ENCODE measurements at regions not wholly inside any gene's neighbourhood (a gene's known extent, or its start where the extent isn't known, plus 50 kb on each side); places are given as distances from the start of the nearest gene placed in this dataset.
"Not testable (repeated sequence)": the region's sequence is repeated elsewhere in the genome, so short reads cannot be mapped to it uniquely, and the experiment has no call there.

GRCh38 chr22:48428631-48429371 is 1398.9 kb downstream of the BRD1 start:
- no peak for DNase-seq

GRCh38 chr22:48427731-48428211 is 1399.9 kb downstream of the BRD1 start:
- DNase-seq, result no peak

DNA sequence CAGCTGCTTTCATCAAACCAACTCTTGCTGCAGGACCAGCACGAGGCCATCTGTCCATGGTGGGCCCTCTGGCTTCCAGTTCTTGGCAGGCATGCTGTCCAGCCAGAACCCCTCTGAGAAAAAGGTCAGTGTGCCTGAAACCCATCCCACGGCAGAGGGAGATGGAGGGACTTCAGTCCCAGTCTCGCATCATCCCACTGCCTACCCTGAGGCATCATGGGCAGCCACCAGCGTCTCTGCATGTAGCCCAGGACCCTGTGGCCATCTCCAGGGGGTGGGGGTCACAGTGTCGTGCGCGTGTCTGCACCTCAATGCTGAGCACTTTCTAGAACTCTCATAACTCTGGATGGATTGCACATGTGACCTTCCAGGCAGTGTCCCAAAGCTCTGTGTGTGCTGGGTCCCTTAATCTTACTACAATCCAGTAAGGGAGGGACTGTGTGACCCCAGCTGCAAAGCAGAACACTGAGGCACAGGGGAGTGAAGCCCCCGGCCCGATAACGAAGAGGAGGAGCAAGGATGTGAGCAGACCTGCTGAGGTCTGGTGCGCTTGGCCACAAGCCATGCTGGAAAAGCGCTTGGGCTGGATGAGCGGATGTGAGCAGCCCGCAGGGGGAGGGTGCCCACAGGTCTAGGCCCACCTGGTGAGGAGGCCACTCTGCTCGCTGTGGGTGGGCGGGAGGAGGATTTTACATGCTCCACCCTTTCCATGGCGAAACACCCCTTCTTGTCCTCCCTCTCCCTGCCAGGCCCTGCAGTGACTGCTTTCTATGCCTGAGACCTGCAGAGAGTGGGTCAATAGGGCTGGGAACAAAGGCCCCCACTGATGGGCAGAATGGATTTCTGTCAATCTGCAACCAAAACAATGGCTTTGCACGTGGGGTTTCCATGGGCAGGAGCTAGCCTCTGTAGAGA is 1401.0 kb downstream of the BRD1 start:
- DNase-seq, result no peak

GRCh38 chr22:48425641-48426040 is 1402.0 kb downstream of the BRD1 start:
- DNase-seq, result no peak

- no peak for DNase-seq
Measured at GRCh38 chr22:48425091-48425506, 1402.6 kb downstream of the BRD1 start.

- DNase-seq, result no peak
Measured at GRCh38 chr22:48424661-48425060, 1403.0 kb downstream of the BRD1 start.

- no peak for DNase-seq
Measured at GRCh38 chr22:48424201-48424627, 1403.5 kb downstream of the BRD1 start.

DNA sequence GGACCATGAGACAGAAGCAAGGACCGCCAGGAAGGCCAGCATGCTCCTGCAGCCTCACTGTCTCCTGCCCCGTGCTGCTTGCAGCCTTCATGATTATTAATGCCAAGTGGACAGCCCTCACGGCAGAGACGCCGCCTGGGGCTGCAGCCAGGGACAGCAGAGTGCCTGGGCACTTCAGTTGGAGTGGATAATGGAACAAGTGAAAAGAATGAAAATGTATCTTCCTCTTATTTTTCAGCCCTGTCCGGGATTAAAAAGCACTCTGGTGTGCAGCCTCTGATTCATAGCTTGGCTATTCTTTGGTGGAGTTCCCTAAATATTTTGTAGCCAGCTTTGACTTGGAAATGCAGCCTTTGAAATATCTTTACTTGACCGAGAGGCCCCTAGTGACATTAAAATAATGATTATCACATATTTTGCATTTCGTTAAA is 1404.2 kb downstream of the BRD1 start:
- DNase-seq, result no peak

DNA sequence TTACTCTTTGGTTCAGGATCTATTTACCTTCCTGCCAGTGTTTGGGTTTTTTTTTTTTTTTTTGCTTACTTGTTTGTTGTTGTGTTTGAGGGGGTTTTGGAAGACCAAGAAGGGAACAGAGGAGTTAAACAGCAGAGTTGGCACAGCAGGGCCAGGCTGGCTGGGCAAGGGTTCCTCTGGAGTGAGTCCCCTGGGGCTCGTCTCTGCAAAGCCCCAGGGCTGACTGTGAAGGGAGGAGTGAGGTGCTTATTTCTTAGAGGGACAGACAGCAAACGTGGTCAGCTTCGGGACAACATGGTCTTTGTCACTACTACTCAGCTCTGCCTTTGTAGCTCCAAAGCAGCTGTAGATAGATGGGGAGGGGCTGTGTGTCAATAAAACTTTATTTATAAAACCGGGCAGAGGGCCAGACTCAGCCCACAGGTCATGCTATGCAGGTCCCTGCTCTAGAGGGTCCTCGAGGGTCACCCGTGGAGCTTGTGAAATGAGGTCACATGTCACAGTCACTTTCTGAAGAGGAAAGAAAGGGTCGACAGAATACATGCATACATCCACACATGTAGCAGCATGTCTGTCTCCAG is 1404.7 kb downstream of the BRD1 start:
- no peak for DNase-seq

- no peak for DNase-seq
Measured at GRCh38 chr22:48418831-48419230, 1408.8 kb downstream of the BRD1 start.

- no peak for DNase-seq
Measured at GRCh38 chr22:48417225-48418070, 1410.2 kb downstream of the BRD1 start.

DNA sequence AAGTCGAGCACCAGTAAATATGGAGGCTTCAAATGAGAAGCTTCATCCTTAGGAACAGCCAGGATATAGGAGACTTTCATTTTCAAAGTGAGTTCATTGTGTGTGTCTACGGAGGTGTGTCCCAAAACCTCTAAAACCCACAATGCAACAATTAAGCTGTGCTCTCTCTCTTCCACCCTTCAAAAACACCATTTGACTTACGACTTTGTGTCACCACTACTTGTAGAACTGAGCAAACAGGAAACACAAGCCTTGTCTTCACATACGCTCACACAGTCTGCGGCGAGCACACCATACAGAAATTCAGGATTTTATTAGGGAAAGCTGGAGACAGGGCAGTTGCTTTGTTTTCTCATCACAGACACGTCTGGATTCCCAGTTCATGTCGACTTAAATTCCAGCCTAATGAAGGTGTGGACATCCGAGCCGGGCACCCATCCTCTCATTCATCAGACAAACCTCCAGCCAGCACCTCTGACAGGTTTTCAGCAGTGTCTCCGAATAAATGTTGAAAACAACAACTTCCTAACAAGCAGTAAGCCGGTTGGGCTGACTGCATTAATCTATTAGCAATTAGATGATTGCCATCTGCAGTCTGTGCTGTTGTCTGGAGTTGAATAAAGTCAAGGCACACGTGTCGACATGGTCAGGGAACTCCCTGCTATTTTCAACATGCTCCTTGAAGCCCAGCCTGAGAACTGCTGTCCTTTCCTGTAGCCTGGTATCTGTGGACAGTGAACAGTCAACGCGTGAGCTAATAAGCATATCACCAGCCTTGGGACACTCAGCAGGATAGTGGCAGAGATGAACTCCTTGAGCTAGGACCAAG is 1411.1 kb downstream of the BRD1 start:
- no peak for DNase-seq

- DNase-seq, result no peak
Measured at GRCh38 chr22:48415520-48415919, 1412.2 kb downstream of the BRD1 start.

- DNase-seq, result no peak
Measured at GRCh38 chr22:48414651-48415050, 1413.0 kb downstream of the BRD1 start.

GRCh38 chr22:48412931-48413330 is 1414.7 kb downstream of the BRD1 start:
- not testable (repeated sequence) for DNase-seq

GRCh38 chr22:48410536-48410935 is 1417.1 kb downstream of the BRD1 start:
- no peak for DNase-seq

GRCh38 chr22:48407256-48407955 is 1420.3 kb downstream of the BRD1 start:
- no peak for DNase-seq

GRCh38 chr22:48406161-48406560 is 1421.5 kb downstream of the BRD1 start:
- DNase-seq, result no peak

- no peak for DNase-seq
Measured at GRCh38 chr22:48405741-48406140, 1421.9 kb downstream of the BRD1 start.

DNA sequence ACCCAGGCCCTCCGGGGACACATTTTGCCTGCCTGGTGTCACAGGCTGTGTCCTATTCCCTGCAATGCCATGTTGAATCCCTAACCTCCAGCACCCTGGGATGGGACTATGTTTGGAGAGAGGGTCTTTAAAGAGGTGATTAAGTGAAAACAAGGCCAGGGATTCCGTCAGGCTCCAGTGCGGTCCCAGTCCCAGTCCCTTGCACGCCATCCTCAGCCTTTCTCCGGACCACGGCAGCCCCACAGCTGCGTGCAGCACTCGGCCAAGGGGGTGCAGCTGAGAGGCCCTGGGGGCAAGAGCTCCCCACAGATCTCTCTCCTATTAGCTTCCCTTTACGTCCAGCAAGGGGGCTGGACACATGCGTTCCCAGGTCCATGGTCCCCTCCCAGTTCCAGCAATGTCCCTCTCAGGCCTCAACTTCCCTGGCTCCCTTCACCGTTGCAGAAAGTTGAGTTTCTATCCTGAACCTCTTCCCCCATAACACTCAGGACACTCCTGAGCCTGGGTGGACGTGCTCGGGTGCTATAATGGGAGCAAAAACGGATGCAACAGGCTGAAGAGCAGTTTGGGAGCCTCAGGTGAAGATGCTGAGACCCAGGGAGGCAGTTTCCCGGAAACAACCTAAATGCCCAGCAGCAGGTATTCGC is 1422.7 kb downstream of the BRD1 start:
- DNase-seq, result no peak

All from CD4-positive, alpha-beta T cell treated with Interleukin-17A for 4 hours (primary cell).